ENCODE measurements at regions not wholly inside any gene's neighbourhood (a gene's known extent, or its start where the extent isn't known, plus 50 kb on each side); places are given as distances from the start of the nearest gene placed in this dataset.
"Not testable (repeated sequence)": the region's sequence is repeated elsewhere in the genome, so short reads cannot be mapped to it uniquely, and the experiment has no call there.

DNA sequence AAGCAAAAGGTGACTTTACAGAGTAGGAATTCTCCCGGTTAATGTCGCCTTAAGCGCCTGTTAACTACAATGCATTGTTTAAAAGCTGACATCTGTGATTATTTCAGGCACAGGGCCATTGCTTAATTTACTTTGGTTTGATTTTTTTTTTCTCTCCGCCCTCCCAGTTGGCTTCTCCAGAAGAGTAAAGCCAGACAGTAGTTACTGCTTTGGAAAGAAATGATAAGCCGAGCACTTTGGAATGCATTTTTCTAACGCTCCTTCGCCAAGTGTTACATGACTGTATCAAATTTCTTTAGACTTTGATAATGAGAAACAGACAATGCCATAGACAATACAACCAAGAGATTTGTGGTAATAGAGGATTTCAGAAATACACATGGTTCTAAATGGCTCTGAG, 383.0 kb upstream of the TENM3 start:
- FAIRE-seq, result no peak

DNA sequence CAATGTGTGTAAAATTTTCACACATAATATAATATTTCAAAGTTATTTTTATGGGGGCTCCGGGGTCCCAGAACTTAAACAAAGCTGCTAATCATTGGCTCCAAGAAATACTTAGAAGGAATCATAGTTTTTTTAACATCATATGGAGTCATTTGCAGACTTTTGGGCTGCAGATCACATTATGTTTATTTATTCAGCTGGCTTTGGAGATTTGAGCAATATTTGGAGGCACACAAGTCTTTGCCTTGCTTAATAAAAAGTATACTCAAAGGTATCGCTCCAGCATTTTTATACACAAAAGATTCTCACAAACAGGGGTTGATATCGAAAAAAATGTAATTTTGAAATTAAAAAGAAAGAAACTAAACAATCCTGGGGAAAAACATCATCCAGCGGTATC, 382.5 kb upstream of the TENM3 start:
- FAIRE-seq, result no peak

DNA sequence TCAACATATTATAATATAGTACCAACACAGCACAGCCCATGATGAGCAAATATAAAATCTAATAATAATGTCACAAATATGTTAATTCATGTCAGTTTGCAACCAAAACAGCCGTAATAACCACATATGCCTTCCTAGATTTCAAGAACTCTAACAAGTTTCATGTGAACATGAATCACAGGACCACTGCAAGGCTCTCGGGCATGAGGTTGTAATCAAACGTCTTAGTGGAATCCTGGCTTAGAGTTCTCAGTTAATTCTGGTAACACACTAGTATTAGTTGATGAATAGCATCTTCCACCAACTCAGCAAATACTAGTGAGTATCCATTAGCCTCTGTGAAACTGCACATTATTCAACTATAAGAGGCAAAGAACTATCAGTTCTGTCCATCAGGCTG, 379.3 kb upstream of the TENM3 start:
- FAIRE-seq, result no peak

DNA sequence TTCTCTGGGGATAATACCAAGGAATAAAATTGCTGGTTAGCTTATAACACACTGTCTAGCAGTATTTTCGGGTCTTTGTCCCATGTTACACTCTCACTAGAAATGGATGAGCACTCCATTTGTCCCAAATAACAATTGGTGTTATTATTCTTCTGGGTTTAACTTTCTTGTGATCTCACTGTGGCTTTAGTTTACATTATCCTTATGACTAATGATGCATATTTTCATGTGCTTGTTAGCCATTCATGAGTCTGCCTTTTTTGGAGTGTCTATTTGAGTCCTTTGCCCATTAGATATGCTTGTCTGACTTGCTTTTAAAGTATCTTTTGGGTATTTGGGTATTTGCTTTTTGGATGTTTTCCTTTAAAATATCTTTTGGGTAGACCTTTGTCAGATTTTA, 372.9 kb upstream of the TENM3 start:
- FAIRE-seq, result no peak

DNA sequence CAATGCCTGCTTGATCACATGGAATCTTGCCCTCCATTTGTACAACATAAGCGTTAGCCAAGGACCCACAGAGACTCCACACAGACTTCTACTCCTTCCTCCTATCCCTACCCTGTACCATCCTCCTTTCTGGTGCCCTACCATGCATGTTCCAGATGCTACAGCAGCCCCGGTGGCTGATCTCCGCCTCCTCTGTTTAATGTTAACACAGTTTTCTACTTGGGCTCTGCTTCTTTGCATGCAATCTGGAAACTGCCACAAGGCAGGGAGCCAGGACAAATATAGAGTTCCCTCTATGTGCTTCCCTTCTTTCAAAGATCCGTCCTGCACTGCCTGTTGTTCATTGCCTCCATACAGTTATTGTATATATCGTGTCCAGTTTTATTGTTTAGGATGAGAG, 368.6 kb upstream of the TENM3 start:
- no peak for FAIRE-seq

DNA sequence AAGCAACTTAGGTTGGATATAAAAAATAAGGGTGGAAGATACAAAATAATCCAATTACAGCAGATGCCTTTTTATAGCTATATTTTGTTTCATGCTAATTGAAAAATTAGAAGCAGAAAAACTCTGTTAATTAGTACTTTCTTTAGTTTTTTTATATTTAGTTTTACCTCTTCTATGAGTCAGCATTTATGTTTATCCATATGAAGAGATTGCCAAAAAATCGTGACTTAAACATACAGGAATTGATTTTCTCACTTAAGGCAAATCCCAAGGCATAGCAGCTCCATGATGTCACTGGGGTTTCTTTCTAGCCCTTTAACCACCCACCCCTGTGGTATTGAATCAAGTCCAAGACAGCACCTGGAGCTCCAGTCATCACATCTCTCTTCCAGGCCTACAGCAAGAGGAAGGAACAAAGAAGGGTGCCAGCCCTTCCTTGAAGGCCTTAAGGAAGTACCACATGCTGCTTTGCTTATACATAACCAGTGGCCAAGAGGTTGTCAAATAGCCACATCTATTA, 365.8 kb upstream of the TENM3 start:
- FAIRE-seq, result no peak

DNA sequence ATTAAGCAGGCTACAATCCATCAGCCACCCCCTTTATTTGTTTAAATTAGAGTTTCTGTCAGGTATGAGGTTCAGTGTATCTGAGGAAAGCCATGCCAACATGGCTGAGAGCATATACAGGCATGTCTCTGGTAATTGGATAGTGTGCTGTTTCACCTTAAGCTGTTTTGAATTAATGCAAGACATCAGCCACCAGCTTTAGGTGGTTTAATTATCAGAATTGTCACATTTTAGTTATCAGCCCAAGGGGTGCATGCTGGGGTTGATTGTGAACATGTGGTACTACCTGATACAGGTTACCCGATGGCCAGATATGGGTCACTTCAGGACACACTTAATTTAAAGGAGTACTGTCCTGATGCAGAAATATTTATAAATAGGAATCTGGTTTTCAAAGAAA, 353.2 kb upstream of the TENM3 start:
- FAIRE-seq, result no peak

DNA sequence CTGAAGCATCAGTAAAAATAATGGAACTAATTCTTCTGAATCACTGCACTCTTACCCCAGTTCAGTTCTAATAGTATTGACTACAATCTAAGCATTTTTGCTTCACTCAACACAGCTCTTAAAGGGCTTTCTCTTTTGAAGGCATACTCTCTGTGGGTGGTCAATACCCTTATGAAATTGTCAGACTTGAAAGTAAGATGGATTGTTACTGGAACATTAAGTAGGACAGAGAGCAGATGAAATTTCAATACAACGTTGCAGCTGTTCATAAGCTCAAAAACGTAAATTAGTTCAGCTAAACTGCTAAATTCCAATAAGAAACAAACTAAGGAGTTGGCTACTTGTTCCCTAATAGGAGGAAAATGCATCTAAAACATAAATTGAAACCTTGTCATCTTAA, 352.3 kb upstream of the TENM3 start:
- FAIRE-seq, result no peak

DNA sequence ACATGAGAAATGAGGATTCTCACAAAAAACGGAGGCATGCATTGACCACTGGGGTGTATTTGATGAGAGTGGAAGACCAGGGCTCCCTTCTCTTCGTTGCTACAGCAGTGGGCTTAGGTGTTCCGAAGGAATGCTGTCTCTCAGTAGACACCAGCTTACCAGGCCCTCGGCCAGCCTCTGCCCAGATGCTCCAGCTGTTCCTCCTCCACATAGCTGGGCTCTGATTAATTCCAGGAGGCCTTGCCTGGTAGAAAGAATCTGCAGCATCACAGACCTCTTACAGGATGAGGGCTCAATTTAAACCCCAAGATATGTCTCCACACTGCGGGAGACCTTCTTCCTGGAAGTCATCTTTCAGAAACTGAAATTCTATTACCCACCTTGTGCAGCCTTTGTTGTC, 346.6 kb upstream of the TENM3 start:
- FAIRE-seq, result no peak

DNA sequence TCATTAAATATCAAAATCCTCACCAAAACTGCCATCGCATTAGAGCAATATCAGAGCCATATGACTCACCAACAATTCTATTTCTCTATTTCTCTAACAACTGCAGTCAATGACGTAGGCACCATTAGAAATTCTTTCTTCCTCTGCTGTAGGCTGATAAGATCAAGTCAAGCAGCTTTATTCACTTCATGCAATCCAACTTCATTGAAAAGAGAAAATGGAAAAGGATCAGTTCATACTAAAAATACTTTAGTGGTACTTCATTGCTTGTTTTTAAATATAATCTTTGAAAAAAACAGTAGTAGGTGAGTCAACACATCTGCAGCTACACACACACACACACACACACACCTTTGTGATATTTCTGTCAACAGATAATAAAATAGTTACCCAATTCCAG, 345.3 kb upstream of the TENM3 start:
- FAIRE-seq, result no peak

DNA sequence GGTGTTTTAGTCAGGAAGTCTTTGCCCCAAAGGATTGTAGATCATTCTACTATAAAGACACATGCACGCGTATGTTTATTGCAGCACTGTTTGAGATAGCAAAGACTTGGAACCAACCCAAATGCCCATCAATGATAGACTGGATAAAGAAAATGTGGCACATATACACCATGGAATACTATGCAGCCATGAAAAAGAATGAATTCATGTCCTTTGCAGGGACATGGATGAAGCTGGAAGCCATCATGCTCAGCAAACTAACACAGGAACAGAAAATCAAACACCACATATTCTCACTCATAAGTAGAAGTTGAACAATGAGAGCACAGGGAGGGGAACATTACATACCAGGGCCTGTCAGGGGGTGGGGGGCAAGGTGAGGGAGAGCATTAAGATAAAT, 340.8 kb upstream of the TENM3 start:
- not testable (repeated sequence) for FAIRE-seq

DNA sequence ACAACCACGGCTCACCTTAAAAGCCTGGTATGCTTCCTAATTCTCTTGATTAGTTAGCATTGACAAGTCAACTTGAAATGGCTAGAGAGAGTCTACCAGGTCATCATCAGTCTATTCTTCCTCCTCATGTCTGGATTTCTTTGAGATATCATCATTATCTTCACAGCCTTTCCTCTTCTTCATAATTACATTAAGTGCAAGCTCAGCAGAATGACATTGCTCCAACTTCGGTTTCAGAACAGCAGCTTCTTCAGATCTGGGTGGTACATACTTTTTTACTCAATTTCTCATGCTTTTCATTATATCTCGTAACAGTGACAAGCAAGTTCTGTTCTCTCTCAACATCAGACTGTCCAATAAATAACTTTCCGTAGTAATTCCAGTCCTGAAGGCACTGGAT, 337.5 kb upstream of the TENM3 start:
- FAIRE-seq, result no peak

DNA sequence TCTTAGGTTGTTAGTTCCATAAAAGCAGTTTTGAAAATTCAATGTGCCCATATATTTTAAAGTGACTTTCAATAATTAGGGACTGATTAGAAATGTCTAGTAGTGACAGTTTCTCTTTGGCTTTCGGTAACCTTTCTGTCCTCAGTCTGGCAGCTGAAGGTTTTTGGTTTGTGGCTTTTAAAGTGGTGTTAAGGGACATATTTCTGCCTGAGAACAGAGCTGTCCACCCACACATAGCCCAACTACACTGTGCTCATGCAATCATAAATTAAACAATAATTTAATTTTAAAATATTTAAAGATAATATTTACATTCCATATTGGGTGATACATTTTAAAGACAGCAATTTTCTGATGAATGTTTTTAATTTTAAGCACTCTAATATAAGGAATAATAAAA, 335.0 kb upstream of the TENM3 start:
- no peak for FAIRE-seq

DNA sequence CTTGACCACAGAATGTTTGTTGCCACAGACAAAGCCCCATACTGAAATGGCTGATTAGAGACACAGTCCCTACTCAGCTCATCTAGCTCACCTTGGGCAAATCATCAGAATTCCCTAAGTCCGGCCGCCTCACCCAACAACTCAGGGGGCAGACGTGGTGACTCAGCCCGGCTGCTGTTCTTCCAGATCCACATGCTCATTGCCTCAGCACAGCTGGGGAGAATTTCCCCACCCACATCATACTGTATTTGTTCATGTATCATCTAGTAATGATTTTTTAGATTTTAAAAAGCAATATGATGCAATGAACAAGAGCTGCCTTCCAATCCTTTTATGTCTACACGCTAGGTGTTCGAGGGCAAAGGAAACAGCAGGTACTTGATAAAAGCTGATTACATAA, 333.8 kb upstream of the TENM3 start:
- no peak for FAIRE-seq

DNA sequence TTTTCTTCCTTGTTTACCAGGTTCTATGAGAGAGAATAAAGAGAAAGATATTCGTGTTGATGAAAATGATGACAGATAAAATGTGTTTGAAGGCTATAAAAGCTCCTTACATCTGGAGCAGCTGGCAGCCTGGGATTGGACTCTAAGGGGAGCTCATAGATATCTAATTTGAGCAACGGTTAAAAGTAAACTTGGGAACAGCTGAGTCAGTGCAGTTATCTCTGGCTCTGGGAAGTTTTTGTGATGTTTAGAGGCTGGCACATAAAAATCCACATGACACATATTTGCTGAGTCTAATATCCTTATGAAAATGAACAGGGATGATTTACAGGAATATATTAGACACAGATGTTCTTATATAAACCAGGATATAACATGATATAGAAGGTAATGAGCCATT, 331.8 kb upstream of the TENM3 start:
- no peak for FAIRE-seq

DNA sequence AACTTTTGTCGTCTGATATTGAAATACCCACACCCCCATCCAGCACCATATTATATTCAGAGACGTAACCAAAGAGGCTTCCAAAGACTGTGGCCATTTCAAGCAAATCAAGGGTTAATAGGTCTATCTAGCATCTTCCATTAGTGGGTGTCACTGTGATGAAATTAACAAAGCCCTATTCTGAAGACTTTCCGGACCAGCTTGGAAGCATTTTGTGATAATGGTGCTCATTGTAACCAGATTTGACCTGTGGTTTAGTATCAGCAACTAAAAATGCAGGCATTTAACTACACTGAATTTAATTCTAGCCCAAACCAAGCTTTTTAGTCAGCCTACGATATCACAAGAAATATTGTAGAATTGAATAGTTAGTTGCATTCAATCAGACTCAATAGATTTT, 309.7 kb upstream of the TENM3 start:
- FAIRE-seq, result no peak

DNA sequence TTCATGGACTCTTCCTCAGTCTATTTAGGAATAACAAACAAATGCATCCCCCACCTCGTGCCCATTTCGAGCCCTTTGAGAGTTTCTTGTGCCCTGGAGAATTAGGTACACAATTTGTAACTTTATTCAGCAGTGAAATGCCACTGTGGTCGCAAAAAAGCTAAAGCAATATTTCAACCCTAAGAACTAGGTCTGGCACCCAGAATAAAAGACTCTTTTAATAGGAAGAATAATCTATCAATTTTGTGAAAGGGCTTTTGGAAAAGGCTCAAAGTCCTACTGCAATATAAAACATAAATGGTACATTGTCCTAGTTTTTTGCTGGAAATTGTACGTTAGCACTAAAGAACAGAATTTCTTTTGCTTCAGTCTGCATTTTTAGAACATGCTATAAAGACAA, 304.6 kb upstream of the TENM3 start:
- no peak for FAIRE-seq

DNA sequence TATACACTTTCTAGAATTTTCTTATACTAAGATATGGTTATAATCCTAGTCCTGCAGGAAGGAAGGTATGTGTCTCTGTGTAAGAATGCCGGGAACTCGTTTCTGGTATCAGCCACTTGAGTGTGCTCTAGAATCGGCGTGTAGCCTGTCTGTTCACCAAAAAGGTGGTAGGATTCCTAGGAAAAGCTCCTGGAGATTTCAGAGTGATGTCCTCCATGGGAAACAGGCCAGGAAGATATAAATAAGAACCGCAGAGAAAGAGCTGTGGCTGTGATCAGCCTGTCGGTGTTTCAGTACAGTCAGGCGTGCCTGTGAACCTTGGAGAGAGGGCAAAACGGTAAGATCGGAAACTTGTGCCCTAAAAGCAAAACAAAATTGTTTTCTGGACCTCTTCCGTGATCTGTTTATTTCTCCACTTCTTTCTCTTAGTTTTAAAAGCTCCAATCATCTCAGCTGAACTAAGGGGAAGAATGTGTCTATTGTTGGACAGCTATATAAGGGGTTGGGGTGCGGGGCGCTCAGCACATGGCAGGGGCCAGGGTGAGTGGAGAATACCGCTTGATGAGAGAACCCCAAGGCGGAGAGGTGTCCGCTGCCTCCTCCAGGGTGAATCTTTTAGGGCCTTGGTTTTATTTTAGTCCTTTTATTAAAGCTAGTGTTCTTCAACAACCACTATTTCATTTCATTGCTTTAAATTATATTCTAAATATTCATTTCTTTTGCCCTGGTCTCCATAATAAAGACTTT, 303.8 kb upstream of the TENM3 start:
- no peak for FAIRE-seq

DNA sequence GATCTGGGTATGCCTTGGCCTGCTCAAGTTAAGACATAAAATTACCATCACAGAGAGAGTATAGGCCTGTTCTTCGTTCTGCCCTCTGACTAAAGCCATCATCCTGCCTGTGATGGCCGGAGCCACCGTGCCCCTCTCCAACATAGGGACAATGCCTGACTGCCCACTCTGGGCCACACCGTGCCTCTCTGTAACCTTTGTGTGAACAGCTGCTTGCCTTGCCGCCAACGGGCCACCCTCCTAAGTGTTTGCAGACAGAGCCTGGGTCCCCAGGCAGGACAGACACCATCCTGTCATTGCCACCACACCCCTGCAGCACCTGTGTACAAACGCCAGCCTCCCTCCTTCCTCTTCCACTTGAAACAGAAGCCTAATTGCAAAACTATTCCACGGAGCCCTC, 298.7 kb upstream of the TENM3 start:
- FAIRE-seq, result no peak

DNA sequence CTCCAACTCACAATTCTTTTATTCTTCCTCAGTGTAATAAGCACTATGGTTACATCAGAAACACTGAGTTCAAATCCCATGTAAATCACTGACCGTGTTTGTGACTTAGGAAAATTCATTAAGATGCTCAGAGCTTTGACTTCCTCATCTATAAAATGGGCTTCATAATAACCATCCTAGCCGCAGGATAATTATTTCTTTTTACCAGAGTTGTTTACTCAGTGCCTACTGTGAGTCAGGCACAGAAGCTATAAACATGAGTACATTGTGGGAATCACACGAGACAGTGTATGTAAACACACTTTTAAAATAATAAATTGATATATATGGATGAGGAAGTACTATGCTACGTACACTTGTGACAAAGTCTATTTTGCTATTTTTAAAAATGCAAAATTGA, 296.3 kb upstream of the TENM3 start:
- FAIRE-seq, result no peak

DNA sequence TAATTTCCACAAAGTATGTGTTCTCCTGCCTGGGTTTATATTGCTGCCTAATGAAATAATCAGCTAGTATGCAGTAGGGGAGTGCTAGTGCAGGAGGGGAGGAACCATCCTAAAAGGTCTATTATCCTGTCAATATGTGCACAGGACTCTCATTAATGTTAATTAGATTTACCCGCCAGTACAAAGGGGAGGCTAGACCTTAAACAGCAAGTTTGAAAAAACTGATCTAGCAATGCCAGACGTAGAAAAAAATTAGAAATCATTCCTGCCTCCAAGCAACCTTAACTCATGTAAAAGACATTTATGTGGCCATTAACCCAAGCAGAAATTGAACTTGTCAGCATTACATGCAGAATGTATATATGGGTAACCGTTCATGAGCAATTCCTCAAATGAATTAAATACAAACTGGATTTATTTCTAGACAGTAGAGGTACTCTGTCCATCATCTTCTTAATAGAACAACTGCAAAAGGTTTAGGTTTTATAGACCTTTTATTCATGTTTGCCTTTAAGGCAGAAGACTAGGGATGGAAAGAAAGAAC, 294.3 kb upstream of the TENM3 start:
- no peak for FAIRE-seq

DNA sequence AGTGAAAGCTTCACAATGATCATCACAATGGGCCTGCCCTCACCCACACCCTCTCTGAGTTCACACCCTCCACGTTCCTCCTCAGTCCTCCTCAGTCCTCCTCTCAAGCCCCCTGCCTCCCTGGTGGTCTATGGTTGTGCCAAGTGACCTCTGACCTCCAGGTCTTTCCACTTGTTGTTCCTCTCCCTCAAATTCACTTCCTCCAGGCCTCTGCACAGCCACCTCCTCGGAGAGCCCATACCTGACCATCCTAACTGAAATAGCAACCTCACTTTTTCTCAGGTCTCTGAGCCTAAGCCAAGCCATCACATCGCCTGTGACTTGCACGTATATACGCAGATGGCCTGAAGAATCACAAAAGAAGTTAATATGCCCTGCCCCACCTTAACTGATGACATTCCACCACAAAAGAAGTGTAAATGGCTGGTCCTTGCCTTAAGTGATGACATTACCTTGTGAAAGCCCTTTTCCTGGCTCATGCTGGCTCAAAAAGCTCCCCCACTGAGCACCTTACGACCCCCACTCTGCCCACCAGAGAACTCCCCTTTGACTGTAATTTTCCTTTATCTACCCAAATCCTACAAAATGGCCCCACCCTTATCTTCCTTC, 293.4 kb upstream of the TENM3 start:
- FAIRE-seq, result no peak

DNA sequence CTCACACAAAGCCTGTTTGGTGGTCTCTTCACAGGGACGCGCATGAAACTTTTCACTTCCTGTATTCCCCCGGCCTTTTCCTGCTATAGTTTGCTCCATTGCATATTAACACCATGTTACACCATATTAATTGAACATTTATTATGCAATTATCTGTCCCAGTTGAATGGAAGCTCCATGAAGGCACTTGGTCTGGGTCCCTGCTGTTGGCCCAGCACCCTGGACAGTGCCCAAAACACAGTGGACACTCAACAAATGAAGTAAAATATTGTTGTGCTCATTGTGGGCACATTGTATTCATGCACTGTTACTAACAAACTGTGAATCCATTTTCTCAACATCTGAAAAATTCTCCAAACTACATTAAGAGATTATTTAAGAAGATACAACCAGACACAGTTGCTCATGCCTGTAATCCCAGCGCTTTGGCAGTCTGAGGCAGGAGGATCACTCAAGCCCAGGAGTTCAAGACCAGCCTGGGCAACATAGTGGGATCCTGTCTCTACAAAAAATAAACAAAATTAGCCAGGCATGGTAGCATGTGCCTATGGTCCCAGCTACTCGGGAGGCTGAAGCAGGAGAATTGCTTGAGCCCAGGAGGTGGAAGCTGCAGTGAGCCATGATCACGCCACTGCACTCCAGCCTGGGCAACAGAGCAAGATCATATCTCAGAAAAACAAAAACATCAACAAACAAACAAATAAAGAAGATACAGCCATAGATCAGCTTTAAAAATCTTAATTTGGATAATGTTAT, 292.7 kb upstream of the TENM3 start:
- no peak for FAIRE-seq

DNA sequence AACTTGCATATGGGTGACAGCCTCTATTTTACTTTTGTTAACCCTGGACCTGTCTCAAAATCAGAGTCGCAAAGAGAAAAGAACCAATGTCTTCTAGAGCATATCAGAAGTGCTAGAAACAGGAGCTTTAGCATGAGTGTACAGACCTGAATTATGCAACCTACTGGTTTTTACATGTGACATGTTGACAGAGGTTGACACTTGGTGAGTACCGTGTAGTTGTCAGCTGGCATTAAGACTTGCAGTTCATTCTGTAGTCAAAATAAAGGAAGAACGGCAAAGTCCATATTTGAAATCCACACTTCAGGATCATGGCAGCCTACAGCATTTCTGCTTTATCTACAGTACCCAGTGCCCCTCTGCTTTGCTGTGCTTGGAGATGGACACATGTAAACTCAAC, 291.9 kb upstream of the TENM3 start:
- no peak for FAIRE-seq
